ENCODE measurements at regions not wholly inside any gene's neighbourhood (a gene's known extent, or its start where the extent isn't known, plus 50 kb on each side); places are given as distances from the start of the nearest gene placed in this dataset.

DNA sequence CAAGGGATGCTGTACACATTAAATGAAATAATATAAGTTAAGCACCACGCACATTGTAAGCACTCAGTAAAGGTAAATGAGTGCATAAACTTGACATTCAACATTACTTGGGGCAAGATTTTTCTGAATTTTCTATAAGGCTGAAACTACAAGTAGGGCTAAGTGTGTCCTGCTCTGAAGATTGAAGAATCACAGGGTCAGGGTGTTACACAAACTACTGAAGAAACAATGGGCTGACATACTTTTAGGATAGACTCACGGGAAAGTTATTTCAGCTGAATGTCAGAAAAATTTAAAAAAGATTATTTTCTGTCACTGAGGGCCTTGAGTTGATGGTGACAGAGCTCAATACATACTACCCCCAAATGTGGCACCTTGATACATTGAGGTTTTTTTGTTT lies 644.2 kb upstream of the PLXNA2 start:
- DNase-seq (ENCODE audit: low read depth): no peak
- TF ChIP-seq, protein P1, sequence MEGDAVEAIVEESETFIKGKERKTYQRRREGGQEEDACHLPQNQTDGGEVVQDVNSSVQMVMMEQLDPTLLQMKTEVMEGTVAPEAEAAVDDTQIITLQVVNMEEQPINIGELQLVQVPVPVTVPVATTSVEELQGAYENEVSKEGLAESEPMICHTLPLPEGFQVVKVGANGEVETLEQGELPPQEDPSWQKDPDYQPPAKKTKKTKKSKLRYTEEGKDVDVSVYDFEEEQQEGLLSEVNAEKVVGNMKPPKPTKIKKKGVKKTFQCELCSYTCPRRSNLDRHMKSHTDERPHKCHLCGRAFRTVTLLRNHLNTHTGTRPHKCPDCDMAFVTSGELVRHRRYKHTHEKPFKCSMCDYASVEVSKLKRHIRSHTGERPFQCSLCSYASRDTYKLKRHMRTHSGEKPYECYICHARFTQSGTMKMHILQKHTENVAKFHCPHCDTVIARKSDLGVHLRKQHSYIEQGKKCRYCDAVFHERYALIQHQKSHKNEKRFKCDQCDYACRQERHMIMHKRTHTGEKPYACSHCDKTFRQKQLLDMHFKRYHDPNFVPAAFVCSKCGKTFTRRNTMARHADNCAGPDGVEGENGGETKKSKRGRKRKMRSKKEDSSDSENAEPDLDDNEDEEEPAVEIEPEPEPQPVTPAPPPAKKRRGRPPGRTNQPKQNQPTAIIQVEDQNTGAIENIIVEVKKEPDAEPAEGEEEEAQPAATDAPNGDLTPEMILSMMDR (IDR thresholded peaks at IDR 0.05; ENCODE audit: low read depth, low read length, missing control alignments): no peak
- H3K4me3 ChIP-seq (ENCODE audit: low read depth, low read length): no peak overlapping the region
- in situ Hi-C loops (cut with HindIII; ENCODE audit: low sequenced_read_pairs): no loop called here

DNA sequence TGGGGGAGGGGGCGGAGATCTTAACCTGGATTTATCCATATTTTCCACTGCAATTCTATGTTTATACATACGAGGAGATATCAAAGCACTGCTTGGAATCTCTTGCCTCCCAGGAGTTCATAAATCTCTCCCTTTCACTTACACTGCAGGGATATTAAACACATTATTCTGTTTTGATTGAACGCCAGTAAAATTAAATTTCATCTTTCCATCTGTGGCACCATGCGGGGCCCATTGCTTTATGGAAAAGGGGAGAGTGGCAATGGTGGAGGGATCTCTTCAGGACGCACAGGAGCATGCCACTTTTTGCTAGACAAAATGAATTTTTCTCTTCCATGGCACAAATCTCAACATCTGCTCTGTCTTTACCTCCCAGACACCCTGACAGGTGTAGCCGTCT lies 648.0 kb upstream of the PLXNA2 start:
- no peak for DNase-seq (ENCODE audit: low read depth)
- TF ChIP-seq, protein P1 (IDR thresholded peaks at IDR 0.05; ENCODE audit: low read depth, low read length, missing control alignments): no peak
- in situ Hi-C loops (cut with HindIII; ENCODE audit: low sequenced_read_pairs): no loop called here
- no peak overlapping the region for H3K4me3 ChIP-seq (ENCODE audit: low read depth, low read length)

DNA sequence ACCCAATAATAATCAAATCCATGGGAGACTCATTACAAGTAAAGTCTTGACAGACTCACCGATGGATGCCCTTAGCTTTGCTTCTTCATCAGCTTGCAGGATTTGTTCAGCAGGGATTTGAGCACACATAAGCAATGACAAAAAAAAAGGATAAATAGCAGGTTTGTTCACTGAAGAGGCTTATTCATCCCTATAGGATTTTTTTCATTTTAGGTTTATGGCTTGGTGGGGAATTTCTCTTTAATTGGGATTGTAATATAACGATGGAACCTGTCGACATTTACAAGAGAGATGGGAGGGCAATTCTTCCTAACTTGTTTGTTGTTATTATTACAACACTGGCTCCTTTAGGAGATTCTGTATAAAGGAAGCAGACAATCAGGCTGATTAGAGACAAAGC lies 649.1 kb upstream of the PLXNA2 start:
- DNase-seq (ENCODE audit: low read depth): no peak
- TF ChIP-seq, protein P1 (IDR thresholded peaks at IDR 0.05; ENCODE audit: low read depth, low read length, missing control alignments): no peak
- in situ Hi-C loops (cut with HindIII; ENCODE audit: low sequenced_read_pairs): no loop called here
- no peak overlapping the region for H3K4me3 ChIP-seq (ENCODE audit: low read depth, low read length)

DNA sequence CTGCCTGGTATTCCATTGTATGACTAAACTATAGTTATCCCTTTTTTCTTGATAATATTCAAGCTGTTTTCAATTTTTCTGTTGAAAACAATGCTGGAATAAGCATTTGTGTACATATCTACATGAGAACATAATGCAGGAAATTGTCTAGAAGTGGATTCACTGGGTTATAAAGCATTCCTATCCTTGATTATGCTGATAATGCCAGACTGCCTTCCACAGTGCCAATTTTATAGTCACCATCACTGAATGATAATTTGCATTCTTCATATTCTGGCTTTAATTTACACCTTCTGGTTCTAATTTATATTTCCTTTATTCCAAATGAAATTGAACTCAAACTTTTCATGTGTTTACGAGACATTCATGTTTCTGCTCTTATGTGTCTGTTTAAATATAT lies 651.0 kb upstream of the PLXNA2 start:
- no peak overlapping the region for H3K4me3 ChIP-seq (ENCODE audit: low read depth, low read length)
- no peak for DNase-seq (ENCODE audit: low read depth)
- in situ Hi-C loops (cut with HindIII; ENCODE audit: low sequenced_read_pairs): no loop called here
- TF ChIP-seq, protein P1 (IDR thresholded peaks at IDR 0.05; ENCODE audit: low read depth, low read length, missing control alignments): no peak

DNA sequence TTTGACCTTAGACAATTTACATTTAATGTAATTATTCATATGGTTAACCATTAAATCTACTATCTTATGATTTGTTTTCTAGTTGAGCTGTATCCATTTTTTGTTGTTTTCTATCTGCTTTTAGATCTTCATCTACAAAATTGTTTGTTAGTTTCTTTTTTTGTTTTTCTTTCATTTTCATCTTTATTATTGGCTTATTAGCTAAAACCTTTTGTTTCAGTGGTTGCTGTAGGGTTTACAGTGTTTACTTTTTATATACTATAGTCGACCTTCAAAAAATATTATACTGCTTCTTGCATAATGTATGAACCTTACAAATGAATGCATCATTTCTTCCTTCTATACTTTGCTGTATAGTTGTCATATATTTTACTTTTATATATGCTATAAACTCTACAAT lies 651.6 kb upstream of the PLXNA2 start:
- TF ChIP-seq, protein P1 (IDR thresholded peaks at IDR 0.05; ENCODE audit: low read depth, low read length, missing control alignments): no peak
- in situ Hi-C loops (cut with HindIII; ENCODE audit: low sequenced_read_pairs): no loop called here
- no peak for DNase-seq (ENCODE audit: low read depth)
- H3K4me3 ChIP-seq (ENCODE audit: low read depth, low read length): no peak overlapping the region

DNA sequence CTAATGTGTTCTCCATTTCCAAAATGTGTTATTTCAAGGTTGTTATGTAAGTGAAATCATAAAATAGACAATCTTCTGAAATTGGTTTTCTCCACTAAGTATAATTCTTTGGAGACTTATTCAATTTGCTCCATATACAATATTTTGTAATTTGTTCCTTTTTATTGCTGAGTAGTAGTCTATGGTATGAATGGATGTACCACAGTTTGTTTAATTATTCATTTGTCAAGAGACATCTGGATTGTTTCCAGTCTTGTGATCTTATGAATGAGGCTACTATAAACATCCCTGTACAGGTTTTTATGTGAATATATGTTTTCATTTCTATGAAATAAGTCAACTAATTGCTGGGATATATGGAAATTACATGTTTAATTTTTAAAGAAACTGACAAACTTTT lies 652.6 kb upstream of the PLXNA2 start:
- no peak for DNase-seq (ENCODE audit: low read depth)
- TF ChIP-seq, protein P1 (IDR thresholded peaks at IDR 0.05; ENCODE audit: low read depth, low read length, missing control alignments): no peak
- in situ Hi-C loops (cut with HindIII; ENCODE audit: low sequenced_read_pairs): no loop called here
- H3K4me3 ChIP-seq (ENCODE audit: low read depth, low read length): no peak overlapping the region

DNA sequence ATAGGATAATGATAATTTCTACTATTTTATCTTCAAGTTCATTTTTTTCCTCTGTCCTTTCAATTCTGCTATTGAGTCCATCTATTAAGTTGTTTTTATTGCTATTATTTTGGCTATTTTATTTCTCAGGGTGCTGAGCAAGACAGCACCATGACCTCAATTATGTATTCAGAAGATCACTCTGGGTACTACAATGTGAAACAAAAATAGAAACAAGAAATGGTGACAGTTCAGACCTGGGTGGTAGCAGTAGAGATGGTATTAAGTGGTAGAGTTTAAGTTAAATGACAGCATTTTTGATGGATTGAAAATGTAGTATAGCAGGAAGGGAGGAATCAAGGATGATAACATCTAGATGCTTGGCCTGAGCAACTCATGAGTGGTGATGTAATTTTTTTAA lies 655.3 kb upstream of the PLXNA2 start:
- no peak overlapping the region for H3K4me3 ChIP-seq (ENCODE audit: low read depth, low read length)
- no peak for DNase-seq (ENCODE audit: low read depth)
- TF ChIP-seq, protein P1 (IDR thresholded peaks at IDR 0.05; ENCODE audit: low read depth, low read length, missing control alignments): no peak
- in situ Hi-C loops (cut with HindIII; ENCODE audit: low sequenced_read_pairs): no loop called here

All from astrocyte of the cerebellum (primary cell).